Spleen (tissue), 11 donors: ENCODE measurements at regions not wholly inside any gene's neighbourhood (a gene's known extent, or its start where the extent isn't known, plus 50 kb on each side); places are given as distances from the start of the nearest gene placed in this dataset.

Experiments
- DNase-seq: peaks from one replicate; pipeline ENCODE4 v3.0.0-alpha.2; 2020
- H3K27ac ChIP-seq, 8 donors: fragments of 200-600 bp; sonication (generic) in 7 of 8; 1 replicate in 4 of 8; 2 replicates in 4 of 8; pipeline versions ENCODE4 v1.5.0 to v1.8.0; 2016 to 2021; ENCODE audit warnings: inconsistent platforms in 4 of 8, mild to moderate bottlenecking in 4 of 8, moderate library complexity in 1 of 8
- H3K27me3 ChIP-seq, 7 donors: fragments of 200-600 bp; sonication (generic) in 6 of 7; replicated peaks in 1 of 7; 1 replicate in 4 of 7; 2 replicates in 3 of 7; pipeline versions ENCODE4 v1.5.0 to v1.8.0; 2016 to 2021; ENCODE audit warnings: inconsistent platforms in 3 of 7, mild to moderate bottlenecking in 1 of 7
- H3K36me3 ChIP-seq, 6 donors: fragments of 200-600 bp; sonication (generic) in 5 of 6; 1 replicate in 4 of 6; 2 replicates in 2 of 6; pipeline versions ENCODE4 v1.5.0 to v1.8.0; 2016 to 2021; ENCODE audit warnings: inconsistent platforms in 2 of 6
- H3K4me1 ChIP-seq, 6 donors: fragments of 200-600 bp; sonication (generic) in 5 of 6; 1 replicate in 3 of 6; 2 replicates in 3 of 6; pipeline versions ENCODE4 v1.5.0 to v1.8.0; 2016 to 2021; ENCODE audit warnings: inconsistent platforms in 3 of 6
- H3K4me3 ChIP-seq, 8 donors: fragments of 200-600 bp; sonication (generic) in 7 of 8; 1 replicate in 4 of 8; 2 replicates in 4 of 8; pipeline versions ENCODE4 v1.5.0 to v1.8.0; 2016 to 2021; ENCODE audit warnings: inconsistent platforms in 4 of 8, mild to moderate bottlenecking in 4 of 8, moderate library complexity in 2 of 8
- H3K9me3 ChIP-seq, 8 donors: fragments of 200-600 bp; sonication (generic) in 7 of 8; 1 replicate in 4 of 8; 2 replicates in 4 of 8; pipeline versions ENCODE4 v1.5.0 to v1.8.0; 2016 to 2021; ENCODE audit warnings: inconsistent platforms in 4 of 8
- POLR2A ChIP-seq, 3 donors: fragments of 450-650 bp; IDR thresholded peaks; one replicate each; pipeline ENCODE4 v1.5.1; 2017; ENCODE audit warnings: antibody characterized with exemption in 3 of 3, mild to moderate bottlenecking in 1 of 3
- POLR2AphosphoS5 ChIP-seq, 3 donors: sonication (generic); formaldehyde crosslinking; IDR thresholded peaks; one replicate each; pipeline ENCODE4 v1.5.1; 2017; ENCODE audit warnings: antibody characterized with exemption in 3 of 3
- WGBS, 5 donors: extraction: QIAGEN DNeasy Blood & Tissue Kit in 3 of 5; methylation state at CpG; one replicate each; pipeline versions ENCODE4 v1.1.5 to v1.1.7; 2013 to 2018; 5-methylcytosine and 5-hydroxymethylcytosine counted together
- intact Hi-C: fragments of 100-400 bp; cut with DNase I; formaldehyde crosslinking; loops from one replicate; pipeline ENCODE4 v1.15.0; 2023; ENCODE audit warnings: low total_unique reads
- TF ChIP-seq, protein P1 (sequence below), 11 experiments: fragments of 200-600 bp in 7 of 11; fragments of 450-650 bp in 4 of 11; sonication (generic) in 4 of 11; IDR thresholded peaks in 8 of 11; conservative IDR thresholded peaks in 3 of 11; 1 replicate in 7 of 11; 2 replicates in 4 of 11; pipeline versions ENCODE4 v1.4.0 to v1.8.0; 2016 to 2021; ENCODE audit warnings: antibody characterized with exemption in 11 of 11, inconsistent platforms in 4 of 11, mild to moderate bottlenecking in 1 of 11
- donor health status: healthy with polysubstance abuse.
- donor health status: DM: no; HTN: no; CAD: no; lungs with moderate emphysema.
- donor health status: DM: no; HTN: no; CAD: no.
- donor health status: Bipolar disorder and iron deficiency.
- donor health status: healthy.
- donor health status: DM: no; HTN: no; CAD: no.
- donor health status: DM: yes; HTN: yes; CAD: no.

DNA sequence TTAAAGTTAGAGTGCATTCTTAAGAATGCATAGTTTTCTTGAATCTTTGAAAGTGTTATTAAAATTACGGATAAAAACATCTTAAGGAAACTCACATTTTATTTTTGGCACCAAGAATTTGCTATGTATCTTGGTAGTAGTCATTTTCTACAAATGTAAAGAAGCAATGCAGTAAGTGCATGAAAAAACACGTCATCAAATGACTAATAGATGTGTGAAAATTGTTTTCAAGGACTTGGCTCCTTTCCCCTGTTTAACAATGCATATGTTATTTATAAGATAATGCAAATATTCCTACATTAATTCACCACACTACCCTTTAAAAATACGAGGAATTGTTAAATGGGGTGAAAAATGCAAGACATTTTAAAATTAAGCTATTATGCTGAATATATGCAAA lies 461.2 kb upstream of the PCDH7 start:
- Histone ChIP-seq H3K4me3 (no peak overlapping the region), H3K27me3 (no peaks in the 10 kb centered on the region), H3K27ac (no peak overlapping the region), H3K9me3 (peaks cover 0 to 17% (median 6%) of the 10 kb centered on the region in 8 donors), H3K4me1 (no peaks in the 10 kb centered on the region), H3K36me3 (no peaks in the 10 kb centered on the region)
- 62 to 80% (median 66%) methylated on average over 3 of the region's 3 CpGs for WGBS, 5 donors
- TF ChIP-seq POLR2AphosphoS5 (IDR thresholded peaks at IDR 0.05) (no peak), POLR2A (IDR thresholded peaks at IDR 0.05) (no peak)
- TF ChIP-seq, protein P1, sequence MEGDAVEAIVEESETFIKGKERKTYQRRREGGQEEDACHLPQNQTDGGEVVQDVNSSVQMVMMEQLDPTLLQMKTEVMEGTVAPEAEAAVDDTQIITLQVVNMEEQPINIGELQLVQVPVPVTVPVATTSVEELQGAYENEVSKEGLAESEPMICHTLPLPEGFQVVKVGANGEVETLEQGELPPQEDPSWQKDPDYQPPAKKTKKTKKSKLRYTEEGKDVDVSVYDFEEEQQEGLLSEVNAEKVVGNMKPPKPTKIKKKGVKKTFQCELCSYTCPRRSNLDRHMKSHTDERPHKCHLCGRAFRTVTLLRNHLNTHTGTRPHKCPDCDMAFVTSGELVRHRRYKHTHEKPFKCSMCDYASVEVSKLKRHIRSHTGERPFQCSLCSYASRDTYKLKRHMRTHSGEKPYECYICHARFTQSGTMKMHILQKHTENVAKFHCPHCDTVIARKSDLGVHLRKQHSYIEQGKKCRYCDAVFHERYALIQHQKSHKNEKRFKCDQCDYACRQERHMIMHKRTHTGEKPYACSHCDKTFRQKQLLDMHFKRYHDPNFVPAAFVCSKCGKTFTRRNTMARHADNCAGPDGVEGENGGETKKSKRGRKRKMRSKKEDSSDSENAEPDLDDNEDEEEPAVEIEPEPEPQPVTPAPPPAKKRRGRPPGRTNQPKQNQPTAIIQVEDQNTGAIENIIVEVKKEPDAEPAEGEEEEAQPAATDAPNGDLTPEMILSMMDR (IDR thresholded peaks at IDR 0.05 in 8 of 11, conservative IDR thresholded peaks at IDR 0.05 in 3 of 11), result no peak
- intact Hi-C loops, result no loop called here
- DNase-seq, result no peak

DNA sequence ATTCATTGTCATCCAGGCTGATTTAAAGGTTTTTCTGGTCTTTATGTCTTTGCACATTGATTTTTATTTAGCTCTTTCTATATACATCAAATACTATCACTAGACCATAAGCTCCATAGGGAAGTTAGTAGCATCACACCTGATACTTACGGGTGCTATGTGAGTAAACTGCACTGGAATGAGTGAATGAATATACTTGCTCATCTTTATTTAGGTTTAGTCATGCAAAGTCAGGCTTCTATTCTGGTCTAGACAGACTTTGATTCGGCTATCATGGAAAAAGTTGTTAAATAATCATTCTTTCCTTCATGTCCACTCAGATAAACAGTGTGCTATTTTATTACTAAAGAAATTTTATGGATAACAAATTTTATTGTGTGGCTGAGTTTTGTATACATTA lies 457.8 kb upstream of the PCDH7 start:
- H3K4me3 ChIP-seq, result no peak overlapping the region
- WGBS, 5 donors, result 67 to 90% (median 78%) methylated on average over 2 of the region's 2 CpGs
- no peaks in the 10 kb centered on the region for H3K36me3 ChIP-seq
- no peaks in the 10 kb centered on the region for H3K9me3 ChIP-seq
- DNase-seq, result no peak
- intact Hi-C loops, result no loop called here
- TF ChIP-seq POLR2AphosphoS5 (IDR thresholded peaks at IDR 0.05), result no peak
- TF ChIP-seq, protein P1 (IDR thresholded peaks at IDR 0.05 in 8 of 11, conservative IDR thresholded peaks at IDR 0.05 in 3 of 11), result no peak
- TF ChIP-seq POLR2A (IDR thresholded peaks at IDR 0.05), result no peak
- no peaks in the 10 kb centered on the region for H3K4me1 ChIP-seq
- no peak overlapping the region for H3K27ac ChIP-seq
- no peaks in the 10 kb centered on the region for H3K27me3 ChIP-seq

DNA sequence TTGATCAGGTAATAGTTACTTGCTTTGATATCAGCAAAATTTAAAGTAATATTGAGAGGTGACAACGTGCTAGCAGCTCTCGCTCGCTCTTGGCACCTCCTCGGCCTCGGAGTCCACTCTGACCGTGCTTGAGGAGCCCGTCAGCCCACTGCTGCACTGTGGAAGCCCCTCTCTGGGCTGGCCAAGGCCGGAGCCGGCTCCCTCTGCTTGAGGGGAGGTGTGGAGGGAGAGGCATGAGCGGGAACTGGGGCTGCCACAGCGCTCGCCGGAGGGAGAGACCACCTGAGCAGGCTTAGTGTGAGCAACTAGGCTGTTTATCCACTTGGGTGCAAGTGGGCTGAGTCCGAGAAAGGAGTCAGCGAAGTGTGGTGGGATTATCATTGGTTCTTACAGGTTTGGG lies 455.7 kb upstream of the PCDH7 start:
- intact Hi-C loops, result no loop called here
- no peak for DNase-seq
- TF ChIP-seq, protein P1 (IDR thresholded peaks at IDR 0.05 in 8 of 11, conservative IDR thresholded peaks at IDR 0.05 in 3 of 11), result no peak
- TF ChIP-seq POLR2A (IDR thresholded peaks at IDR 0.05) (no peak), POLR2AphosphoS5 (IDR thresholded peaks at IDR 0.05) (no peak)
- H3K9me3 ChIP-seq, result peaks cover 0 to 3% (median 0%) of the 10 kb centered on the region in 8 donors
- no peak overlapping the region for H3K27ac ChIP-seq
- no peaks in the 10 kb centered on the region for H3K36me3 ChIP-seq
- no peaks in the 10 kb centered on the region for H3K4me1 ChIP-seq
- H3K27me3 ChIP-seq, result no peaks in the 10 kb centered on the region
- 87 to 91% (median 90%) methylated on average over 15 of the region's 15 CpGs for WGBS, 5 donors
- H3K4me3 ChIP-seq, result no peak overlapping the region

DNA sequence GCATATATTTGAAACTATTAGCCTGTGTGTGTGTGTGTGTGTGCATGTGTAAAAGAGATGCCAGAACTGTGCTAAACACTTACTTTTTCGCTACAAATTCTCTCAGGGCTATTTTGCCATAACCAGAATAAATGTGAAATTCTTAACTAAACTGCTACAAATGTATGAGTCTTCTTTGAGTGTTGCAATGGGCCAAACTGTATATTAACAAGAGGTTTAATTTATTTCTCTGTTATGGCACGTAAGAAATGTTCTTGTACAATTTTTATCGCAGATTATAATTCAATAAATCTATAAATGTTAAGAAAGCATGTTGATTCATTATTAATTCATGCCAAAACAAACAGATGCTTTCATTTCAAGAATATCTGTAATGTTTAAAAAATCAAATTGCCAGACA lies 454.5 kb upstream of the PCDH7 start:
- DNase-seq, result no peak
- Histone ChIP-seq H3K27ac (no peak overlapping the region), H3K4me1 (no peaks in the 10 kb centered on the region), H3K4me3 (no peak overlapping the region), H3K9me3 (peaks cover 0 to 7% (median 0%) of the 10 kb centered on the region in 8 donors), H3K27me3 (no peaks in the 10 kb centered on the region), H3K36me3 (no peaks in the 10 kb centered on the region)
- intact Hi-C loops, result no loop called here
- no peak for TF ChIP-seq POLR2AphosphoS5 (IDR thresholded peaks at IDR 0.05)
- 54 to 75% (median 69%) methylated on average over 3 of the region's 3 CpGs for WGBS, 5 donors

DNA sequence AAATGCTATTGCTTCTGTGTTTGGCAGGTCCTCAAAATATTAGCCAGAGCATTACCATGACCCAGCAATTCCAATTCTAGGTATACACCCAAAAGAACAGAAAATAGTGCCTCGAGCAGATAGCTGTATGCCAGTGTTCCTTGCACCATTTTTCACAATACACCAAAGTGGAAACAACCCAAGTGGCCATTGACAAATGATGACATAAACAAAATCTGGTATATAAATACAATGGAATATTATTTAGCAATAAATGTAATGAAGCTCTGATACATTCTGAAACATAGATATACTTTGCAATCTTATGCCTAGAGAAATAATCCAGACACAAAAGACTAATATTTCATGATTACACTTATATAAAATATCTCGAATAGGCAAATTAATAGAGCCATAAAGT lies 451.8 kb upstream of the PCDH7 start:
- Histone ChIP-seq H3K4me1 (no peaks in the 10 kb centered on the region), H3K27me3 (no peaks in the 10 kb centered on the region), H3K27ac (no peak overlapping the region), H3K9me3 (peaks cover 0 to 23% (median 14%) of the 10 kb centered on the region in 8 donors), H3K36me3 (no peaks in the 10 kb centered on the region), H3K4me3 (no peak overlapping the region)
- no peak for TF ChIP-seq POLR2AphosphoS5 (IDR thresholded peaks at IDR 0.05)
- TF ChIP-seq POLR2A (IDR thresholded peaks at IDR 0.05), result no peak
- TF ChIP-seq, protein P1 (IDR thresholded peaks at IDR 0.05 in 8 of 11, conservative IDR thresholded peaks at IDR 0.05 in 3 of 11), result no peak
- DNase-seq, result no peak
- WGBS, 5 donors, result 53 to 75% (median 60%) methylated on average over 2 of the region's 2 CpGs
- intact Hi-C loops, result no loop called here
